ENCODE measurements at regions not wholly inside any gene's neighbourhood (a gene's known extent, or its start where the extent isn't known, plus 50 kb on each side); places are given as distances from the start of the nearest gene placed in this dataset.

- TF ChIP-seq, protein P1, sequence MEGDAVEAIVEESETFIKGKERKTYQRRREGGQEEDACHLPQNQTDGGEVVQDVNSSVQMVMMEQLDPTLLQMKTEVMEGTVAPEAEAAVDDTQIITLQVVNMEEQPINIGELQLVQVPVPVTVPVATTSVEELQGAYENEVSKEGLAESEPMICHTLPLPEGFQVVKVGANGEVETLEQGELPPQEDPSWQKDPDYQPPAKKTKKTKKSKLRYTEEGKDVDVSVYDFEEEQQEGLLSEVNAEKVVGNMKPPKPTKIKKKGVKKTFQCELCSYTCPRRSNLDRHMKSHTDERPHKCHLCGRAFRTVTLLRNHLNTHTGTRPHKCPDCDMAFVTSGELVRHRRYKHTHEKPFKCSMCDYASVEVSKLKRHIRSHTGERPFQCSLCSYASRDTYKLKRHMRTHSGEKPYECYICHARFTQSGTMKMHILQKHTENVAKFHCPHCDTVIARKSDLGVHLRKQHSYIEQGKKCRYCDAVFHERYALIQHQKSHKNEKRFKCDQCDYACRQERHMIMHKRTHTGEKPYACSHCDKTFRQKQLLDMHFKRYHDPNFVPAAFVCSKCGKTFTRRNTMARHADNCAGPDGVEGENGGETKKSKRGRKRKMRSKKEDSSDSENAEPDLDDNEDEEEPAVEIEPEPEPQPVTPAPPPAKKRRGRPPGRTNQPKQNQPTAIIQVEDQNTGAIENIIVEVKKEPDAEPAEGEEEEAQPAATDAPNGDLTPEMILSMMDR (IDR thresholded peaks at IDR 0.05), result no peak
- TF ChIP-seq POLR2A (IDR thresholded peaks at IDR 0.05) (no peak), POLR2AphosphoS5 (IDR thresholded peaks at IDR 0.05) (no peak)
These were observed 286.4 kb downstream of the USP46 start for GRCh38 chr4:52372747-52373146.
